ENCODE measurements at regions not wholly inside any gene's neighbourhood (a gene's known extent, or its start where the extent isn't known, plus 50 kb on each side); places are given as distances from the start of the nearest gene placed in this dataset.

DNA sequence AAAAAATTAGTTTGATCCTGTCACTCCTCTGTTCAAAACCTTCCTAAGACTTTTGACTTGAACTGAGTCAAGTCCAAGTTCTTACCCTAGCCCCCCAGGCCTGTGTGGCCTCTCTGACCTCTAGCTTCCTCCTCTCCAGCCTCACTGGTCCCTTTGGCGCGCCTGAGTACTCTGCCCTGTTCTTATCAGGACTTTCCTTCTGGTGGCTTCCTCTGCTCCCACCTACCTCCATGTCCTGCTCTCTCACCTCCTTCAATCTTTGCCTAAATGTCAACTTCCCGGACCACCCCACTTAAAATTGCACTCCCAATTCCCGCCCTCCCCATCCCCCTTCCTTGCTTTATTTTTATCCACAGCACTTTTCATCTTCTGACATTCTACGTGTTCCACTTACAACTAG is 526.1 kb upstream of the KLF4 start:
- no peak for DNase-seq

- no peak for DNase-seq
These were observed 524.8 kb upstream of the KLF4 start for GRCh38 chr9:108014353-108014752.

DNA sequence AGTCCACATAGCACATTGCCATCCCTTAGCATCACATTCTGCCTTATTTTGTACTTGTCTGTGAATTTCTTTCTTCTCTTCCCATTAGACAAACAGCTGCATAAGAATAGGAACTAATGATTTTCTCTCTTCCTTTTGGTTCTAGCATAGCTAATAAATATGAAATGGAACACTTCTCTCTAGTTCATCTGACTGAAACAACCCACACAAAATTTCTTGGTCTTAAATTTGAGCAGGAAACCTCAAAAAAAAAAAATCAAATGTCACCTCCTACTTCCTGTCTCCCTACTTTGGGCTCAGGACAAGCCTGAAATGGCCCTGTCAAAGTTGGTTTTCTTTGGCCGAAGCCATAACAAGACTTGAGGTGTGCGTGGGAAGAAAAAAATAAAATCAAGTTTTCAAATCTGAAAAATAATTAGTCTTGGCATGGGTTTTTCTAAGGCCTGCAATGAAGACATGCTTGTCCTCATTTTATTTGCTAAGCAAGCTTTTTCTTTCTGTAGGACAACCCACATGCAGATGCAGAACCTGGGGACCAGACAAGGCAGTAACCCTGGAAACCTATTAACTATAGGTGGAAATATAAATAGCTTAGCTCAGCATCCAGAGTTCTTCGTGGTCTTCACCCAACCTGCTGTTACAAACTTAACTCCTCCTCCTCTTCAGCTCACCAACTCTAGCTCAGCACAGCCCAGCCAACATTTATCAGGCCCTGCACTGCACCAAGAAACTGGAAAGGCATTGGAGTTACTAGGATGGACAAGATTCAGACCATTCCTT is 523.5 kb upstream of the KLF4 start:
- no peak for DNase-seq

DNA sequence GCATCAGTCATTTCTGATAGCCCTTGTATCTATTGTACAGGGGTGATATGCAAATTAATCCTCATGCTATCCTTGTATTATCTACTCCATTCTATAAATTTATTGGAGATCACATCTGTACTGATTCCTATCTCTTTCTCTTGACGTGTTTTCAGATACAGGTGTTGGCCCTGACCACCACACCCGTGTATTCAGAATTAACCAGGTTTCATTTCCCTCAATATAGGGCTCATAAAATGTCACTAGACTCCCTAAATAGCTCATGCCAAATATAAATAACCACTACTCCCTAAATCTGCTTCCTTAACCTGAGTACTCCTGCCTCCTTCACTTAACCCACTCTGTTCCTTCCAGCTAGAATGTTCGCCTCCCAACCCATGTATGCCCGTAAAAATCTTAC is 522.8 kb upstream of the KLF4 start:
- DNase-seq, result no peak

DNA sequence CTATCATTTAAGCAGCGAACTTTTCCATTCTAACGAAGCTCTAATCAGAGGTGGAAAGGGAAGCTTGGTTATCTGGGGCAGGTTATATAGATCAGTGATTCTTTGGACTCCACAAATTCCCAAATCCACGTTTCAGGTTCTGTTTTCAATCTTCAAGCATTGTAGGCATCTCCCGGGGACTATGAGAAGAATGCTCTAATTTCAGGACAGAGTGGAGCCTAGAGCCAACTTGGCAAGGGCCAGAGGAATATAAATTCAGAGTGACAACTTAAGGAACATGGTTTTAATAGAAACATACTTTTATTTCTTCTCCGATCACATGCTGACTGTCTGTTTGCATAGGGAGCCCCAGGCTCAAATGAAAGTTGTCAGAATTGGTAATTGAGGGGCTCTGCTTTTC is 514.0 kb upstream of the KLF4 start:
- DNase-seq, result no peak

GRCh38 chr9:108002371-108002956 is 512.9 kb upstream of the KLF4 start:
- DNase-seq, result no peak

- DNase-seq, result no peak
These were observed 511.7 kb upstream of the KLF4 start for GRCh38 chr9:108001237-108001636.

- no peak for DNase-seq
These were observed 510.3 kb upstream of the KLF4 start for GRCh38 chr9:107999890-108000289.

DNA sequence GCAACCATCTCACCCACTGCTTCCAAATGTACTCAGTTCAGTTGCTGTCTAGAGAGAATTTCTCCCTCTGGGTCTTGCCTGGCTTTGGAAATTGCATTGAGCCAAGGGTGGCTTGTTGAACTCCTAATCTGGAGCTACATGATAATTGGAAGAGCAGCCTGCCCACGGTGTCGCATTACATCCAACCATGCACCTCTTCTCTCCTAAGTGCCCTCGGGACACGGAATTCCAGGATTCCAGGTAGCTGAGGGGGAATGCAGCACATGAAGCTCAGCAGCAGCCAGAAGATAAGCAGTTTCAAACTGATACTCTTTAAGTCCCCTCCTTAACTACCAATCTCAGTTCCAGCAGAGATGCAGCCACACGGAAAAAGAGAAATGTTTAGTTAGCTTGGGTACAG is 509.4 kb upstream of the KLF4 start:
- no peak for DNase-seq

DNA sequence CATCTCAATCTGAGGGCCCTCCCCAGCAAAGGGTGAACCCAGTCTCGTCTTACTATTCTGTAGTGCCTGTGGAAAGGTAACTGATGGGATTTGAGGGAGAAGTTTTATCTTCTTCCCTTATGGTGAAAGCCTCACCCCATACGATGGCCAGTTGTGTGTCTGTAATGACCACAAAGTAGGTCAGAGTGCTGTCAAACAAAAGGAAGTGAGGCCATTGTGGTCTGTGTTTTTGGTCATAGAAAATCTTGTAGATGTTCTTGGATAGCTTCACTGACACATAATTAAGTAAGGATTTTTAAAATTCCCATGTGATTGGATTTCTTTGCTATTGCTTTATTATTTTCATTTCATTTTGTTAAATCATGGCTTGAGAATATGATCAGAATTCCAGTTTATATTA is 505.1 kb upstream of the KLF4 start:
- no peak for DNase-seq

DNA sequence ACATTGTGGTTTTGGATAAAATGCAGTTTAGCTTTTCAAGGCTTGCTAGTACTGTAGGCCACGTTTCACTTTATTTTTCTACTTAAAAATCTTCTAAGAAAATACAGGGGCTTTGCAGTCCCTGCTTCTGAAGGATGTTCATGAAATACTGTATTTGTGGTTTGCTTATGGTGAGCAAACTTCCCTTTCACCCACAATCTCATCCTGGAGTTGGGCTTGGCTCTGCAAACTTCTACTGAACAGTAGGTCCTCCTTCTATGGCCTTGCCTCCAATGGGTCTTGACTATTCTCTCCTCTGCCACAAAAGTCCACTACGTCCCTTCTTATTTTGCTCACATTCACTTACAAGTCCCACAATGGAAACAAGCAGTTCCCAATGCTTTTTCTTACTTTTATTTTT is 502.7 kb upstream of the KLF4 start:
- DNase-seq, result no peak

GRCh38 chr9:107991581-107991980 is 502.0 kb upstream of the KLF4 start:
- no peak for DNase-seq

GRCh38 chr9:107989544-107989943 is 500.0 kb upstream of the KLF4 start:
- no peak for DNase-seq

- no peak for DNase-seq
These were observed 499.5 kb upstream of the KLF4 start for GRCh38 chr9:107989099-107989498.

GRCh38 chr9:107984956-107985355 is 495.4 kb upstream of the KLF4 start:
- DNase-seq, result no peak

DNA sequence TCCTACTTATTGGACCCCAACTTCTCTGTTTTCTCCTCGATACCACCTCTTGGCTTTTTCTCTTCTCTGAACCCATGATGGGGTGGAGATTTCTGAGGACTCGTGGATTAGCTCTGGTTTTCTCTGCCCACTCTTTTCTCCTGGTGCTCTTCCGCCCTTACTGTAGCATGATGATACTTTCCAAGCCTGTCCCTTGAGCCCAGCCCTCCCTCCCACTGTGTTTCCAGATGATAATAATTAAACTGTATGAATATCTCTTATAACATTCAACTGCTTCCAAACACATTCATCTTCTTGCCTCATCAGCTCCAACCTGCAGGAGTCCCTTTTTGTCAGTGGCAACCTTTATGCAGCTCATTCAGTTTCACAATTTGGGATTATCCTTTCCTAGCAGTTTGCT is 494.2 kb upstream of the KLF4 start:
- DNase-seq, result no peak

DNA sequence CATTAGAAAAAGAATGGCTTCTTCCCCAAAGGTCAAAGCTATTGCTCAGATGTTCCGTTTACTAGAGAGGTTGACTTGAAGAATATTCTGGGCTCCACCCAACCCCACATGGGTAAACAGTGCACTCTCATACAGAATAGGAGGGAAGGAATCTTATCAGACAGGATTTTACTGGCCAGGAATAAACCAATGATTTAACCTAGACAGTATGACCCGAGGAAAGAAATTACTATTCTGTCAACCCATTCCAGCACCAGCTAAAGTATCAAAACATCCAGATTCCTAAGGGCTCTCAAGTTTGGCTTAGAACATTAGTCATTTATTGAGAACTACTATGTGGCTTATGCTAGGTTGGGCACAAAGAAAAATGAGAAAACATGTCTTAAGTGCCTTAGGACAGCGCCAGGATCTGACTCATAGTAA is 493.6 kb upstream of the KLF4 start:
- no peak for DNase-seq

DNA sequence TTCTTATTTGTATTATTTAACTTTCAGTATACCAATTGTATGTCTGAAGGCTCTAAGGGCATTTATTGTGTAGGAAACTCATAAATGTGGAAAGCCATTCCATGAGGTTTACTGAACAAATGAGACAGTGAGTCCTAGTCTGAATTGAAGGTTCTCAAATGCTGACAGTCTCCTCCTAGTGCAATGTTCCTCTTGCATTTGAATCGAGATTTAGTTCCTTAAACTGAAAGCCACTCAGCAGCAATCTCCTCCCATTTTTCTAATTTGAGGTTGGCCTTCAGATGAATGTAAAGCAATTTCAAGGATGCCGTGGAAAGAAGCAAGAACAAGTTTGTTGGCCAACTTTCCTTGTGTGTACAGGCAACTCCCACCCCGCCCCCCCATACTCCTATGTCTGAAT is 493.2 kb upstream of the KLF4 start:
- DNase-seq, result no peak

DNA sequence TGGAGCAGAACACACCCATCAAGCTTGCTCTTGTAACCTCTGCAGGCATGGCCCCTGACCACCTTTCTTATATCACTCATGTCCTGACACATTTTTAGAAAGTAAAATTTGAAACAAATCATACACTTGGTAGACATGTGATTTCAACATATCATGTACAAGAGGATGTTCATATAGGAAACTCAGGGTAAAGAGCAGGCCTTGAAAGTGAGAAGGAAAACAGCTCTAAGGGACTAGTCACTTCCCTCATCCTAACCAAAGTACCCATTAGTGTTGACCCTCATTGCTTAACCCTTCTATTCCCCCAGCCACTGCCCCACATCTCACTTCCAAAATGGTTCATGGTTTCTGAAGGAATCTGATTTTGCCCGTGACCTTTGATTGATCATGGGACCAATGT is 492.4 kb upstream of the KLF4 start:
- DNase-seq, result no peak

- DNase-seq, result no peak
These were observed 491.4 kb upstream of the KLF4 start for GRCh38 chr9:107980984-107981383.

- no peak for DNase-seq
These were observed 487.2 kb upstream of the KLF4 start for GRCh38 chr9:107976767-107977166.

DNA sequence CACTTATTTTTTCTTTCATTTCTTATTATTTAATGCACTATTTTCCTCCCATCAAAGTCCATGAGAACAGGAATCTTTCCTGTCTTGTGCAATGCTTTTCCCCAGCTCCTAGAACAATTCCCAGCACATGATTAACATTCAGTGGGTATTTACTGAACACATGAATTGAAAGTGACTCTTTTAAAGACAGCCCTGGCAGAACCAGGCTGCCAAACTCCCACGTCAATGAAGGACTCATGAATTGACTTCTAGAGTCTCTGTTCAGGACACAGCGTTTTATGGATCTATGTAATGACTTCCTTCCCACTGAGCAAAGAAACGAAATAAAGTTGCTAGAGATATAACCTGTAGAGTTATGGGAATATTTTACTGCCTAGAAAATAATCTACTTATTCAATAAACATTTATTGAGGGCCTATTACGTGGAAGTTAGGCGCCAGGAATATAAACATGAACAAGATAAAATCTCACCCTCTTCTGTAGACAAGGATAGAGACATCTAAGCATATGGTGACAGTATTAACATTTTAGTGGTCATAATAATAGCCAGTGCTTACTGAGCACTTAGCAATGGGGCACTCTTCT is 485.9 kb upstream of the KLF4 start:
- no peak for DNase-seq

- no peak for DNase-seq
These were observed 483.9 kb upstream of the KLF4 start for GRCh38 chr9:107973451-107973850.

GRCh38 chr9:107972346-107972745 is 482.8 kb upstream of the KLF4 start:
- DNase-seq, result no peak

- no peak for DNase-seq
These were observed 481.7 kb upstream of the KLF4 start for GRCh38 chr9:107971241-107971640.

Data from cerebellar nuclear complex (tissue), 1 donor.